ENCODE measurements at regions not wholly inside any gene's neighbourhood (a gene's known extent, or its start where the extent isn't known, plus 50 kb on each side); places are given as distances from the start of the nearest gene placed in this dataset.

DNA sequence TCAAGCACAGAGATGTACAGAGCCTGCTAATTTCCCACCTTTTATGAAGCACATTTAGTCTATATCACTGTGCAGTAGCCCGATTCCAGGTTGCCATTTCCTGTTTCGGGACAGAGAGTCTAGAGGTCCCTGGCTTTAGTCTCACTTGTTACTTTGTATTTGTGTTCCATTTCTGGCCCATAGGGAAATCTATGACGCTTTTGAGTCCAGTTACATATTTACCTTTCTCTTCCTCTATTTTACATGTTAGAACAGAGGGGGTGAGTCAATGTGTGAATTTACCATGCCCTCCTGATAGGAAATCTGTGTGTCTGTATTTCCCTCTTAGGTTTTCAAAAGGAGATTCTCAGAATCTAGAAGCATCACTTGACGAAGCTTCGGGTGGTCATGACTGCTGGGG, 227.1 kb upstream of the ZFHX3 start:
- Mint-ChIP-seq H3K36me3 (ENCODE audit: low read depth, unreplicated experiment) (no peaks in the 10 kb centered on the region), H3K4me1 (ENCODE audit: unreplicated experiment) (no peaks in the 10 kb centered on the region), H3K27me3 (ENCODE audit: unreplicated experiment) (peaks cover 2% of the 10 kb centered on the region), H3K9me3 (ENCODE audit: unreplicated experiment) (no peaks in the 10 kb centered on the region), H3K27ac (ENCODE audit: unreplicated experiment) (no peak overlapping the region), H3K4me3 (ENCODE audit: unreplicated experiment) (no peak overlapping the region)
- TF ChIP-seq, protein P1, sequence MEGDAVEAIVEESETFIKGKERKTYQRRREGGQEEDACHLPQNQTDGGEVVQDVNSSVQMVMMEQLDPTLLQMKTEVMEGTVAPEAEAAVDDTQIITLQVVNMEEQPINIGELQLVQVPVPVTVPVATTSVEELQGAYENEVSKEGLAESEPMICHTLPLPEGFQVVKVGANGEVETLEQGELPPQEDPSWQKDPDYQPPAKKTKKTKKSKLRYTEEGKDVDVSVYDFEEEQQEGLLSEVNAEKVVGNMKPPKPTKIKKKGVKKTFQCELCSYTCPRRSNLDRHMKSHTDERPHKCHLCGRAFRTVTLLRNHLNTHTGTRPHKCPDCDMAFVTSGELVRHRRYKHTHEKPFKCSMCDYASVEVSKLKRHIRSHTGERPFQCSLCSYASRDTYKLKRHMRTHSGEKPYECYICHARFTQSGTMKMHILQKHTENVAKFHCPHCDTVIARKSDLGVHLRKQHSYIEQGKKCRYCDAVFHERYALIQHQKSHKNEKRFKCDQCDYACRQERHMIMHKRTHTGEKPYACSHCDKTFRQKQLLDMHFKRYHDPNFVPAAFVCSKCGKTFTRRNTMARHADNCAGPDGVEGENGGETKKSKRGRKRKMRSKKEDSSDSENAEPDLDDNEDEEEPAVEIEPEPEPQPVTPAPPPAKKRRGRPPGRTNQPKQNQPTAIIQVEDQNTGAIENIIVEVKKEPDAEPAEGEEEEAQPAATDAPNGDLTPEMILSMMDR (IDR thresholded peaks at IDR 0.05; ENCODE audit: unreplicated experiment) = no peak
- DNase-seq (ENCODE audit: low spot score) = no peak

GRCh38 chr16:73274140-73274539, 226.2 kb upstream of the ZFHX3 start:
- TF ChIP-seq, protein P1 (IDR thresholded peaks at IDR 0.05; ENCODE audit: unreplicated experiment) = no peak
- Mint-ChIP-seq H3K4me1 (ENCODE audit: unreplicated experiment) (no peaks in the 10 kb centered on the region), H3K36me3 (ENCODE audit: low read depth, unreplicated experiment) (no peaks in the 10 kb centered on the region), H3K4me3 (ENCODE audit: unreplicated experiment) (no peak overlapping the region), H3K27ac (ENCODE audit: unreplicated experiment) (no peak overlapping the region), H3K9me3 (ENCODE audit: unreplicated experiment) (no peaks in the 10 kb centered on the region), H3K27me3 (ENCODE audit: unreplicated experiment) (peaks cover 2% of the 10 kb centered on the region)
- DNase-seq (ENCODE audit: low spot score) = no peak

- peaks cover 5% of the 10 kb centered on the region for H3K27me3 Mint-ChIP-seq (ENCODE audit: unreplicated experiment)
- no peaks in the 10 kb centered on the region for H3K9me3 Mint-ChIP-seq (ENCODE audit: unreplicated experiment)
- DNase-seq (ENCODE audit: low spot score) = peak; percentile 11
- H3K4me1 Mint-ChIP-seq (ENCODE audit: unreplicated experiment) = no peaks in the 10 kb centered on the region
- H3K4me3 Mint-ChIP-seq (ENCODE audit: unreplicated experiment) = no peak overlapping the region
- H3K27ac Mint-ChIP-seq (ENCODE audit: unreplicated experiment) = no peak overlapping the region
- TF ChIP-seq, protein P1 (IDR thresholded peaks at IDR 0.05; ENCODE audit: unreplicated experiment) = no peak
- H3K36me3 Mint-ChIP-seq (ENCODE audit: low read depth, unreplicated experiment) = no peaks in the 10 kb centered on the region
These were observed 220.6 kb upstream of the ZFHX3 start for GRCh38 chr16:73268366-73268993.

DNA sequence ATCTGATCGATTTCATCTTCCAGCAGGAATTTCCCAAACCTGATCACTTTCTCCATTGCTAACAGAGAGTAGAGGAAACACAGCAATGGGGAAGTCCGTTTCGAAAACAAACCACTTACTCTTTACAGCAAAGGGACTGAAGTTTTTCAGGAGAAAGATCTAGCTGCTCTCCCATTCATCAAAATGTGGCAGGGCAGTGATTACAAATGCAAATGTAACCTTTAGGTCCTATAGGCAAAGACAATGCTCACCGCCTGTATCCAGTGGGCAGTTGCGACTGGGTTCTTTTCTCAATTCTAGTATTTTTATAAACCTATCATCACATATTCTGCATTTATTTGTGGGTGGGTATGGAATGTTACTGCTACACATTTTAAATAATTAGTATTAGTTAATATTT, 218.0 kb upstream of the ZFHX3 start:
- H3K36me3 Mint-ChIP-seq (ENCODE audit: low read depth, unreplicated experiment) = no peaks in the 10 kb centered on the region
- H3K4me3 Mint-ChIP-seq (ENCODE audit: unreplicated experiment) = no peak overlapping the region
- H3K4me1 Mint-ChIP-seq (ENCODE audit: unreplicated experiment) = no peaks in the 10 kb centered on the region
- no peak overlapping the region for H3K27ac Mint-ChIP-seq (ENCODE audit: unreplicated experiment)
- DNase-seq (ENCODE audit: low spot score) = no peak
- TF ChIP-seq, protein P1 (IDR thresholded peaks at IDR 0.05; ENCODE audit: unreplicated experiment) = no peak
- H3K9me3 Mint-ChIP-seq (ENCODE audit: unreplicated experiment) = no peaks in the 10 kb centered on the region
- H3K27me3 Mint-ChIP-seq (ENCODE audit: unreplicated experiment) = peaks cover 8% of the 10 kb centered on the region

DNA sequence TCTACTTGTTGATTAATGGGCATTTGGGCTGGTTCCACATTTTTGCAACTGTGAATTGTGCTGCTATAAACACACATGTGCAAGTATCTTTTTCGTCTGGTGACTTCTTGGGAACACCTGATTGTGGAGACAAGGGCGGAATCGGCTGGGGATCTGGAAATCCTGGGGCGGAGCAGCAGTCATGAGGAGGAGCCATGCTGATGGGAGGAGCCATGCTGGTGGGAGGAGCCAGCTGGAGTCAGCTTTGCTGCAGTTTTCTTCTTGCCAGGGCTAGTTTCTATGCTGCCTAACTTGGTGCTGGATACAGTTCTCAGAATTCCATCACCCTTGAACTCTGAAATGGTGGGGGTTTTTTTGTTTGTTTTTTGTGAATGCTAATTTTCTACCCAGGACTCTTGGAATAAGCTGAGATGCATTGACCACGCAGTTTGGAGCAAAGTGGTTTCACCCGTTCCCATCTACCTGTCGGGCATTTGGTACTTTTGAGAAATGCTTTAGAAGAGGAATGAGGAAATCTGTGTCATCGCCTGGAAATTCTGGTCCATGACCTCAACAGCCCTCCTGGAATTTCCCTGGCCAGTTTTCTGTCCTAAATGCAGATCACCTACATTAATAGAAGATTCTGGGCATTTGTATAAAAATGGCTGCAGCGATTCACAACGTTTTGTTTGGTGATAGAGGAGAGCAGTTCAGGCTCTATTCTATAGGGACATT, 217.4 kb upstream of the ZFHX3 start:
- TF ChIP-seq, protein P1 (IDR thresholded peaks at IDR 0.05; ENCODE audit: unreplicated experiment) = no peak
- H3K4me1 Mint-ChIP-seq (ENCODE audit: unreplicated experiment) = no peaks in the 10 kb centered on the region
- peaks cover 8% of the 10 kb centered on the region for H3K27me3 Mint-ChIP-seq (ENCODE audit: unreplicated experiment)
- H3K9me3 Mint-ChIP-seq (ENCODE audit: unreplicated experiment) = no peaks in the 10 kb centered on the region
- DNase-seq (ENCODE audit: low spot score) = no peak
- H3K36me3 Mint-ChIP-seq (ENCODE audit: low read depth, unreplicated experiment) = no peaks in the 10 kb centered on the region
- no peak overlapping the region for H3K27ac Mint-ChIP-seq (ENCODE audit: unreplicated experiment)
- no peak overlapping the region for H3K4me3 Mint-ChIP-seq (ENCODE audit: unreplicated experiment)
